Posterior vena cava (tissue), 2 donors: ENCODE measurements at regions not wholly inside any gene's neighbourhood (a gene's known extent, or its start where the extent isn't known, plus 50 kb on each side); places are given as distances from the start of the nearest gene placed in this dataset.
"Not testable (repeated sequence)": the region's sequence is repeated elsewhere in the genome, so short reads cannot be mapped to it uniquely, and the experiment has no call there.

ENCODE experiments used
- DNase-seq: peaks from one replicate; pipeline ENCODE4 v3.0.0-alpha.2; 2020; ENCODE audit warnings: low spot score
- intact Hi-C, 2 donors: fragments of 100-400 bp; cut with DNase I; formaldehyde crosslinking; loops; one replicate each; pipeline versions ENCODE4 v1.14.1 to v1.14.2; 2022 to 2023
- donor health status: DM: yes; HTN: yes; CAD: no.
- donor health status: DM: yes; HTN: yes; CAD: no.

GRCh38 chr9:129454467-129455067 is 166.3 kb downstream of the C9orf50 start:
- intact Hi-C loops = loop anchor here in 1 of 2 donors (1.0 kb wide), 1 partner anchor 233 kb away; no protein-coding TSS in a partner anchor
- DNase-seq = no peak

GRCh38 chr9:129453734-129454133 is 167.2 kb downstream of the C9orf50 start:
- intact Hi-C loops = no loop called here

GRCh38 chr9:129451669-129452068 is 169.2 kb downstream of the C9orf50 start:
- intact Hi-C loops = no loop called here
- DNase-seq = no peak

More at GRCh38 chr9:129453734-129454133, 167.2 kb downstream of the C9orf50 start:
- no peak for DNase-seq

- intact Hi-C loops = no loop called here
- DNase-seq = no peak
Observed at GRCh38 chr9:129451089-129451656, 169.7 kb downstream of the C9orf50 start.

- no peak for DNase-seq
- intact Hi-C loops = no loop called here
Observed at GRCh38 chr9:129449066-129449465, 171.8 kb downstream of the C9orf50 start.

- intact Hi-C loops = no loop called here
- no peak for DNase-seq
Observed at GRCh38 chr9:129446828-129447550, 173.9 kb downstream of the C9orf50 start.

GRCh38 chr9:129445794-129446306 is 175.1 kb downstream of the C9orf50 start:
- DNase-seq = no peak
- intact Hi-C loops = no loop called here

- DNase-seq, intact Hi-C loops: not testable (repeated sequence)
Observed at GRCh38 chr9:129443515-129444164, 177.3 kb downstream of the C9orf50 start.

GRCh38 chr9:129442803-129443511 is 177.9 kb downstream of the C9orf50 start:
- intact Hi-C loops = no loop called here
- DNase-seq = no peak

GRCh38 chr9:129441852-129442251 is 179.0 kb downstream of the C9orf50 start:
- intact Hi-C loops = no loop called here

GRCh38 chr9:129440435-129441186 is 180.3 kb downstream of the C9orf50 start:
- no peak for DNase-seq
- intact Hi-C loops = no loop called here

More at GRCh38 chr9:129441852-129442251, 179.0 kb downstream of the C9orf50 start:
- no peak for DNase-seq

- DNase-seq = no peak
- intact Hi-C loops = no loop called here
Observed at GRCh38 chr9:129439242-129439641, 181.7 kb downstream of the C9orf50 start.

GRCh38 chr9:129437626-129438323 is 183.1 kb downstream of the C9orf50 start:
- no peak for DNase-seq
- intact Hi-C loops = no loop called here

- DNase-seq = no peak
- intact Hi-C loops = no loop called here
Observed at GRCh38 chr9:129436751-129437625, 183.9 kb downstream of the C9orf50 start.

GRCh38 chr9:129435988-129436717 is 184.7 kb downstream of the C9orf50 start:
- intact Hi-C loops = no loop called here
- no peak for DNase-seq

- no peak for DNase-seq
- intact Hi-C loops = no loop called here
Observed at GRCh38 chr9:129435291-129435690, 185.6 kb downstream of the C9orf50 start.
